GM23248 (cell line): ENCODE measurements at regions not wholly inside any gene's neighbourhood (a gene's known extent, or its start where the extent isn't known, plus 50 kb on each side); places are given as distances from the start of the nearest gene placed in this dataset.

Experiments
- EZH2 ChIP-seq: fragments of 200-600 bp; sonication (generic); IDR thresholded peaks from 2 replicates; pipeline ENCODE4 v1.6.1; 2018; ENCODE audit warnings: antibody characterized with exemption, mild to moderate bottlenecking; ENCODE audit not compliant: insufficient read depth, poor library complexity, severe bottlenecking
- EZH2phosphoT487 ChIP-seq: fragments of 200-600 bp; sonication (generic); IDR thresholded peaks from 2 replicates; pipeline ENCODE4 v1.6.1; 2018; ENCODE audit warnings: antibody characterized with exemption, moderate library complexity, mild to moderate bottlenecking, low read depth; ENCODE audit not compliant: insufficient read depth

GRCh38 chr4:157667836-157668235, 447.3 kb downstream of the GRIA2 start:
- TF ChIP-seq EZH2phosphoT487 (no peak), EZH2 (no peak)
